ENCODE measurements at regions not wholly inside any gene's neighbourhood (a gene's known extent, or its start where the extent isn't known, plus 50 kb on each side); places are given as distances from the start of the nearest gene placed in this dataset.
"Not testable (repeated sequence)": the region's sequence is repeated elsewhere in the genome, so short reads cannot be mapped to it uniquely, and the experiment has no call there.

DNA sequence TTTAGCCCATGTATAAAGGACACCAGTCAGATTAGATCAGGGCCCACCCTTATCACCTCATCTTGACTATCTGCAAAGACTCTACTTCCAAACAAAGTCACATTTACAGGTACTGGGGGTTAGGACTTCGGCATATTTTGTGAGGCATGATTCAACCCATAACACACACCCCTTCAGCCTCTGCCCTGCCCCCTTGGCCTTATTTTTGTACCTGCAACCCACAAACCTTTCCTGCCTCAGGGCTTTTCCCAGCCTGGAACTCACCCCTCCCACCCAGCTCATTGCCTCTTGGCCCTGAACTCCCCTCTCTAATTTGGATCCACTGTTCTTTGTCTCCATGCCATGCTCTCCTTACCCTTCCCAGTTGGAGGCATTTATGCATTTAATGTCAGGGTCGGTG is 1116.9 kb downstream of the TBC1D22A start:
- no peaks in the 10 kb centered on the region for H3K36me3 ChIP-seq
- no peaks in the 10 kb centered on the region for H3K27me3 ChIP-seq
- H3K4me1 ChIP-seq (ENCODE audit: low read depth): no peaks in the 10 kb centered on the region
- no peak for DNase-seq (ENCODE audit: low read depth in 1 of 2, low spot score in 1 of 2)
- H3K27ac ChIP-seq: no peak overlapping the region
- H3K4me3 ChIP-seq: no peak overlapping the region
- H3K9me3 ChIP-seq (ENCODE audit: low read depth): no peaks in the 10 kb centered on the region
- TF ChIP-seq CTCF (IDR thresholded peaks at IDR 0.05; ENCODE audit: low read depth, low read length): no peak

DNA sequence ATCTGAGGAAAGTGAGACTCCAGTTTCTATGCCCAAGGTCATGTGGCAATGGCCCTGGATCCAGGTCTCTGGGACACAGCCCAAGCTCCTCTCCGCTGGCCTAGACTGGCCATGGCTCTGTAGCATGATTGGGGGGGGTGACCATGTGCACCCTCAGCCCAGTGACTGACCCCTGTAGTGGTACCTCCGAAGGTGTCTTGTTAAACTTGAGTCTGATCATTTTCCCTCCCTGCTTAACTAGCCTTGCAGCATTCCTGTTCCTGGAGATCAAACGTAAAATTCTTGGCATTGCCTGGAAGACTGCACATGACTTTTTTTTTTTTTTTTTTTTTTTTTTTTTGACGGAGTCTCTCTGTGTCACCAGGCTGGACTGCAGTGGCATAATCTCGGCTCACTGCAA is 1116.0 kb downstream of the TBC1D22A start:
- H3K4me3 ChIP-seq: no peak overlapping the region
- no peaks in the 10 kb centered on the region for H3K9me3 ChIP-seq (ENCODE audit: low read depth)
- no peak for DNase-seq (ENCODE audit: low read depth in 1 of 2, low spot score in 1 of 2)
- TF ChIP-seq CTCF (IDR thresholded peaks at IDR 0.05; ENCODE audit: low read depth, low read length): no peak
- H3K36me3 ChIP-seq: no peaks in the 10 kb centered on the region
- H3K27ac ChIP-seq: no peak overlapping the region
- H3K4me1 ChIP-seq (ENCODE audit: low read depth): no peaks in the 10 kb centered on the region
- no peaks in the 10 kb centered on the region for H3K27me3 ChIP-seq

DNA sequence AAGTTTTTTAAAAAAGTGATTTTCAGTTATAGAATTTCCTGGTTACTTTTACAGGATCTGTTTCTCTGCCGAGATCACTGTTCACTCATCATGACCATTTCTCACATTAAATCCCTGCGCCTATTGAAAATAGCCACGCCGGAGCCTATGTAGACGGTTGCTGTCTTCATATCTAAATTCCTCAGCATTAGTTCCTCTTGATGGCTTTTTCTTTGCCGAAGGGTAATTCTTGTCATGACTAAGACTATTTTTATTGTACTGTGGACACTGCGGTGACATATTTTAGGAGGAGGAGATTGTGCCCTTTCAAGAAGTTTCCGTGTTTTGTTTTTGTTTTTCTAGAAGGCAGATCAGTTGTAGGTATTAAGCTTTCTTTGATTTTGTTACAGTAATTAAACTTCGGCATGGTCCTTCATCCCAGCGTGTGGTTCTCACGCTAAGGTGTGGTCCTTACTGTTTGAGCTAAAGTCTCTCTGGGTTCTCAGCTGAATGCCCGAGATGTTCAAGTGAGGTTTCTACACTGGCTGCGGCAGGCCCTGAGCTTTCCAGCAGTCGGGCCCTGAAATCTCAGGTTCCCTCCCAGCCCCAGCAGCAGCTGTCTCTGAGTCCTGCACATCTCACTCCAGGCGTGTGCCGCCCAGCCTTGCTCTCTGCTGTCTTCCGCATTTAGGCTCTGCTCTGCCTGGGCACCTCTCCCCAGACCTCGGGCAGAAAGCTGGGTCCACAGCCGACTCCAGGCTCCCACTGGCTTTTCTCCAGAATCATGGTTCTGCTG is 1110.5 kb downstream of the TBC1D22A start:
- H3K27me3 ChIP-seq: no peaks in the 10 kb centered on the region
- no peak for DNase-seq (ENCODE audit: low read depth in 1 of 2, low spot score in 1 of 2)
- H3K9me3 ChIP-seq (ENCODE audit: low read depth): peaks cover 4% of the 10 kb centered on the region
- H3K36me3 ChIP-seq: no peaks in the 10 kb centered on the region
- no peak overlapping the region for H3K4me3 ChIP-seq
- no peak for TF ChIP-seq CTCF (IDR thresholded peaks at IDR 0.05; ENCODE audit: low read depth, low read length)
- no peaks in the 10 kb centered on the region for H3K4me1 ChIP-seq (ENCODE audit: low read depth)
- H3K27ac ChIP-seq: no peak overlapping the region

- H3K9me3 ChIP-seq (ENCODE audit: low read depth): peaks cover 7% of the 10 kb centered on the region
- no peak overlapping the region for H3K27ac ChIP-seq
- H3K4me3 ChIP-seq: no peak overlapping the region
- H3K36me3 ChIP-seq: no peaks in the 10 kb centered on the region
- H3K4me1 ChIP-seq (ENCODE audit: low read depth): no peaks in the 10 kb centered on the region
- no peaks in the 10 kb centered on the region for H3K27me3 ChIP-seq
- TF ChIP-seq CTCF (IDR thresholded peaks at IDR 0.05; ENCODE audit: low read depth, low read length): no peak
- no peak for DNase-seq (ENCODE audit: low read depth in 1 of 2, low spot score in 1 of 2)
Measured at GRCh38 chr22:47865626-47866025, 1103.2 kb downstream of the TBC1D22A start.

DNA sequence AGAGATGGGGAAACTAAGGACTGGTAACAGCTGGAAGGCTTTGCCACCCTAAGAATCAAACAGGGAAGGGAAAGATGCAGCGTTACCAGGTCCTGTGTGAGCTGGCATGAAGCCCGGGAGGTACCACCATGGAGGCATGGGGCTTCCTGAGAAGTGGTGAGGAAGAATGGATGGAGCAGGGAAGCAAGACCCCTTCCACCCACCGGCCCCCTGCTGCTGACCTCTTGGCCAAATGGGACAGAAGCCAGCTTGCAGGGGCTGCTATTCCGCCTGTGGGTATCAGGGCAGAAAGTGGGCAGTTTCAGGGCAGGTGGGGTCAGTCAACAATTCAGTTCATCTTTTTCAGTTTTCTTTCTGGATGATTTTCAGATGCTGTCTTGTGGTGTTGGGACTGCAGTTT is 1099.9 kb downstream of the TBC1D22A start:
- no peaks in the 10 kb centered on the region for H3K4me1 ChIP-seq (ENCODE audit: low read depth)
- no peak for TF ChIP-seq CTCF (IDR thresholded peaks at IDR 0.05; ENCODE audit: low read depth, low read length)
- no peaks in the 10 kb centered on the region for H3K9me3 ChIP-seq (ENCODE audit: low read depth)
- H3K27ac ChIP-seq: no peak overlapping the region
- H3K36me3 ChIP-seq: no peaks in the 10 kb centered on the region
- DNase-seq (ENCODE audit: low read depth in 1 of 2, low spot score in 1 of 2): no peak
- no peak overlapping the region for H3K4me3 ChIP-seq
- H3K27me3 ChIP-seq: no peaks in the 10 kb centered on the region

DNA sequence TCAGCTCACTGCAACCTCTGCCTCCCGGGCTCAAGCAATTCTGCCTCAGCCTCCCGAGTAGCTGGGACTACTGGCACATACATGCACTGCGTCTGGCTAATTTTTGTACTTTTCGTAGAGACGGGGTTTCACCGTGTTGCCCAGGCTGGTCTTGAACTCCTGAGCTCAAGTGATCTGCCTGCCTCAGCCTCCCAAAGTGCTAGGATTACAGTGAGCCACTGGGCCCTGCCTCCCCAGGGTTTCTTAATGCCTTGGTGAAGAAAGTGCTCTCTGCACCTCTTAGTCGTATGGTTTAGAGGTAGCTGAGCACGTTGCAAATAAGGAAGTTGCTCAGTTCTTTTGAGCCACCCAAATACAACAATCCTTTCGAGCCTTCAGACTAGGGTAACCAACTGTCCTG is 1098.5 kb downstream of the TBC1D22A start:
- not testable (repeated sequence) for H3K27me3 ChIP-seq; H3K4me3 ChIP-seq; H3K36me3 ChIP-seq; H3K4me1 ChIP-seq (ENCODE audit: low read depth); H3K9me3 ChIP-seq (ENCODE audit: low read depth); DNase-seq (ENCODE audit: low read depth in 1 of 2, low spot score in 1 of 2); H3K27ac ChIP-seq
